Liver (tissue), 8 donors: ENCODE measurements at regions not wholly inside any gene's neighbourhood (a gene's known extent, or its start where the extent isn't known, plus 50 kb on each side); places are given as distances from the start of the nearest gene placed in this dataset.

Experiments
- DNase-seq: peaks from one replicate; pipeline ENCODE4 v3.0.0-alpha.2; 2017; ENCODE audit warnings: low spot score
- H3K27ac ChIP-seq, 2 donors: one replicate each; pipeline ENCODE4 v1.7.0; 2013; ENCODE audit warnings: inconsistent platforms in 2 of 2, low read length in 2 of 2, control low read depth in 1 of 2, low read depth in 1 of 2, mild to moderate bottlenecking in 1 of 2
- H3K27me3 ChIP-seq, 4 donors: one replicate each; pipeline versions ENCODE4 v1.6.1 to v1.7.0; 2013; ENCODE audit warnings: low read length in 3 of 4, inconsistent platforms in 1 of 4, mild to moderate bottlenecking in 1 of 4, moderate library complexity in 1 of 4; ENCODE audit not compliant: control insufficient read depth in 4 of 4, insufficient read depth in 4 of 4
- H3K36me3 ChIP-seq, 4 donors: one replicate each; pipeline versions ENCODE4 v1.6.1 to v1.7.0; 2013; ENCODE audit warnings: low read length in 3 of 4, mild to moderate bottlenecking in 3 of 4, low read depth in 1 of 4, moderate library complexity in 1 of 4; ENCODE audit not compliant: control insufficient read depth in 4 of 4, insufficient read depth in 3 of 4
- H3K4me1 ChIP-seq, 4 donors: one replicate each; pipeline versions ENCODE4 v1.6.1 to v1.7.0; 2013; ENCODE audit warnings: low read length in 3 of 4, mild to moderate bottlenecking in 3 of 4, moderate library complexity in 1 of 4; ENCODE audit not compliant: control insufficient read depth in 4 of 4, insufficient read depth in 4 of 4
- H3K4me3 ChIP-seq, 3 donors: one replicate each; pipeline versions ENCODE4 v1.6.1 to v1.7.0; 2013; ENCODE audit warnings: low read length in 3 of 3, control low read depth in 1 of 3, low read depth in 1 of 3, mild to moderate bottlenecking in 1 of 3
- H3K9ac ChIP-seq, 2 donors: one replicate each; pipeline ENCODE4 v1.7.0; 2013; ENCODE audit warnings: low read length in 2 of 2, mild to moderate bottlenecking in 2 of 2, moderate library complexity in 2 of 2, control low read depth in 1 of 2, low read depth in 1 of 2
- H3K9me3 ChIP-seq, 4 donors: one replicate each; pipeline versions ENCODE4 v1.6.1 to v1.7.0; 2013; ENCODE audit warnings: low read length in 3 of 4; ENCODE audit not compliant: control insufficient read depth in 4 of 4
- ATF3 ChIP-seq: IDR thresholded peaks from 2 replicates; pipeline ENCODE4 v1.6.1; 2016; ENCODE audit warnings: antibody characterized with exemption
- EGR1 ChIP-seq, 2 donors: IDR thresholded peaks; 2 replicates each; pipeline ENCODE4 v1.6.1; 2016 to 2018; ENCODE audit warnings: antibody characterized with exemption in 2 of 2, low read depth in 2 of 2
- FOXA1 ChIP-seq: IDR thresholded peaks from 2 replicates; pipeline ENCODE4 v1.6.1; 2016; ENCODE audit warnings: antibody characterized with exemption
- GABPA ChIP-seq, 2 donors: IDR thresholded peaks in 1 of 2; conservative IDR thresholded peaks in 1 of 2; 2 replicates each; pipeline ENCODE4 v1.6.1; 2016; ENCODE audit warnings: antibody characterized with exemption in 2 of 2, mild to moderate bottlenecking in 1 of 2, moderate library complexity in 1 of 2
- HNF4A ChIP-seq, 2 donors: conservative IDR thresholded peaks; 2 replicates each; pipeline ENCODE4 v1.6.1; 2016; ENCODE audit warnings: antibody characterized with exemption in 2 of 2, mild to moderate bottlenecking in 2 of 2
- HNF4G ChIP-seq: IDR thresholded peaks from 2 replicates; pipeline ENCODE4 v1.6.1; 2016; ENCODE audit warnings: antibody characterized with exemption
- NR2F2 ChIP-seq: IDR thresholded peaks from 2 replicates; pipeline ENCODE4 v1.6.1; 2016; ENCODE audit warnings: antibody characterized with exemption
- RAD21 ChIP-seq, 2 donors: IDR thresholded peaks; 2 replicates each; pipeline ENCODE4 v1.6.1; 2016; ENCODE audit warnings: antibody characterized with exemption in 2 of 2, mild to moderate bottlenecking in 2 of 2
- SP1 ChIP-seq: IDR thresholded peaks from 2 replicates; pipeline ENCODE4 v1.6.1; 2018; ENCODE audit warnings: antibody characterized with exemption, mild to moderate bottlenecking
- TAF1 ChIP-seq: conservative IDR thresholded peaks from 2 replicates; pipeline ENCODE4 v1.6.1; 2016; ENCODE audit warnings: antibody characterized with exemption, mild to moderate bottlenecking
- YY1 ChIP-seq: IDR thresholded peaks from 2 replicates; pipeline ENCODE4 v1.6.1; 2016; ENCODE audit warnings: antibody characterized with exemption, mild to moderate bottlenecking
- ZBTB33 ChIP-seq: IDR thresholded peaks from 2 replicates; pipeline ENCODE4 v1.6.1; 2016; ENCODE audit warnings: antibody characterized with exemption
- WGBS: extraction: QIAGEN DNeasy Blood & Tissue Kit; methylation state at CpG from one replicate; pipeline ENCODE4 v1.1.7; 2013; 5-methylcytosine and 5-hydroxymethylcytosine counted together
- TF ChIP-seq, protein P1 (sequence below): IDR thresholded peaks from 2 replicates; pipeline ENCODE4 v1.6.1; 2016; ENCODE audit warnings: antibody characterized with exemption, mild to moderate bottlenecking
- TF ChIP-seq, protein P2 (sequence below): IDR thresholded peaks from 2 replicates; pipeline ENCODE4 v1.6.1; 2016; ENCODE audit warnings: antibody characterized with exemption
- TF ChIP-seq, protein P3 (sequence below): fragments of 150-350 bp; IDR thresholded peaks from 2 replicates; pipeline ENCODE4 v1.5.1; 2017; ENCODE audit warnings: improper control_type of control experiment, low read depth, low read length; ENCODE audit not compliant: missing input control
- donor health status: healthy.
- donor health status: healthy.
- donor health status: healthy.
- donor health status: healthy.
- donor health status: healthy.

GRCh38 chr5:25358919-25359318 is 714.1 kb upstream of the CDH10 start:
- H3K9ac ChIP-seq, result no peak overlapping the region
- peaks cover 0 to 6% (median 0%) of the 10 kb centered on the region in 4 donors for H3K9me3 ChIP-seq
- WGBS, result 90% methylated on average over 2 of the region's 2 CpGs

More at GRCh38 chr5:25358919-25359318, 714.1 kb upstream of the CDH10 start:
- H3K4me1 ChIP-seq, result no peaks in the 10 kb centered on the region
- H3K4me3 ChIP-seq, result no peak overlapping the region
- DNase-seq, result no peak
- H3K27me3 ChIP-seq, result no peaks in the 10 kb centered on the region
- TF ChIP-seq NR2F2 (no peak), GABPA (IDR thresholded peaks at IDR 0.05 in 1 of 2, conservative IDR thresholded peaks at IDR 0.05 in 1 of 2) (no peak), EGR1 (IDR thresholded peaks at IDR 0.05; ENCODE audit: low read depth in 2 of 2) (no peak), FOXA1 (no peak), YY1 (no peak), HNF4G (no peak), ZBTB33 (no peak), TAF1 (no peak), RAD21 (IDR thresholded peaks at IDR 0.05) (no peak), ATF3 (no peak), SP1 (no peak), HNF4A (conservative IDR thresholded peaks at IDR 0.05) (no peak)
- TF ChIP-seq, protein P1, sequence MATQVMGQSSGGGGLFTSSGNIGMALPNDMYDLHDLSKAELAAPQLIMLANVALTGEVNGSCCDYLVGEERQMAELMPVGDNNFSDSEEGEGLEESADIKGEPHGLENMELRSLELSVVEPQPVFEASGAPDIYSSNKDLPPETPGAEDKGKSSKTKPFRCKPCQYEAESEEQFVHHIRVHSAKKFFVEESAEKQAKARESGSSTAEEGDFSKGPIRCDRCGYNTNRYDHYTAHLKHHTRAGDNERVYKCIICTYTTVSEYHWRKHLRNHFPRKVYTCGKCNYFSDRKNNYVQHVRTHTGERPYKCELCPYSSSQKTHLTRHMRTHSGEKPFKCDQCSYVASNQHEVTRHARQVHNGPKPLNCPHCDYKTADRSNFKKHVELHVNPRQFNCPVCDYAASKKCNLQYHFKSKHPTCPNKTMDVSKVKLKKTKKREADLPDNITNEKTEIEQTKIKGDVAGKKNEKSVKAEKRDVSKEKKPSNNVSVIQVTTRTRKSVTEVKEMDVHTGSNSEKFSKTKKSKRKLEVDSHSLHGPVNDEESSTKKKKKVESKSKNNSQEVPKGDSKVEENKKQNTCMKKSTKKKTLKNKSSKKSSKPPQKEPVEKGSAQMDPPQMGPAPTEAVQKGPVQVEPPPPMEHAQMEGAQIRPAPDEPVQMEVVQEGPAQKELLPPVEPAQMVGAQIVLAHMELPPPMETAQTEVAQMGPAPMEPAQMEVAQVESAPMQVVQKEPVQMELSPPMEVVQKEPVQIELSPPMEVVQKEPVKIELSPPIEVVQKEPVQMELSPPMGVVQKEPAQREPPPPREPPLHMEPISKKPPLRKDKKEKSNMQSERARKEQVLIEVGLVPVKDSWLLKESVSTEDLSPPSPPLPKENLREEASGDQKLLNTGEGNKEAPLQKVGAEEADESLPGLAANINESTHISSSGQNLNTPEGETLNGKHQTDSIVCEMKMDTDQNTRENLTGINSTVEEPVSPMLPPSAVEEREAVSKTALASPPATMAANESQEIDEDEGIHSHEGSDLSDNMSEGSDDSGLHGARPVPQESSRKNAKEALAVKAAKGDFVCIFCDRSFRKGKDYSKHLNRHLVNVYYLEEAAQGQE, result no peak
- TF ChIP-seq, protein P2, sequence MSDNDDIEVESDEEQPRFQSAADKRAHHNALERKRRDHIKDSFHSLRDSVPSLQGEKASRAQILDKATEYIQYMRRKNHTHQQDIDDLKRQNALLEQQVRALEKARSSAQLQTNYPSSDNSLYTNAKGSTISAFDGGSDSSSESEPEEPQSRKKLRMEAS, result no peak
- TF ChIP-seq, protein P3, sequence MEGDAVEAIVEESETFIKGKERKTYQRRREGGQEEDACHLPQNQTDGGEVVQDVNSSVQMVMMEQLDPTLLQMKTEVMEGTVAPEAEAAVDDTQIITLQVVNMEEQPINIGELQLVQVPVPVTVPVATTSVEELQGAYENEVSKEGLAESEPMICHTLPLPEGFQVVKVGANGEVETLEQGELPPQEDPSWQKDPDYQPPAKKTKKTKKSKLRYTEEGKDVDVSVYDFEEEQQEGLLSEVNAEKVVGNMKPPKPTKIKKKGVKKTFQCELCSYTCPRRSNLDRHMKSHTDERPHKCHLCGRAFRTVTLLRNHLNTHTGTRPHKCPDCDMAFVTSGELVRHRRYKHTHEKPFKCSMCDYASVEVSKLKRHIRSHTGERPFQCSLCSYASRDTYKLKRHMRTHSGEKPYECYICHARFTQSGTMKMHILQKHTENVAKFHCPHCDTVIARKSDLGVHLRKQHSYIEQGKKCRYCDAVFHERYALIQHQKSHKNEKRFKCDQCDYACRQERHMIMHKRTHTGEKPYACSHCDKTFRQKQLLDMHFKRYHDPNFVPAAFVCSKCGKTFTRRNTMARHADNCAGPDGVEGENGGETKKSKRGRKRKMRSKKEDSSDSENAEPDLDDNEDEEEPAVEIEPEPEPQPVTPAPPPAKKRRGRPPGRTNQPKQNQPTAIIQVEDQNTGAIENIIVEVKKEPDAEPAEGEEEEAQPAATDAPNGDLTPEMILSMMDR, result no peak
- H3K36me3 ChIP-seq, result no peaks in the 10 kb centered on the region
- H3K27ac ChIP-seq, result no peak overlapping the region
